B cell (primary cell): ENCODE measurements at regions not wholly inside any gene's neighbourhood (a gene's known extent, or its start where the extent isn't known, plus 50 kb on each side); places are given as distances from the start of the nearest gene placed in this dataset.
"Not testable (repeated sequence)": the region's sequence is repeated elsewhere in the genome, so short reads cannot be mapped to it uniquely, and the experiment has no call there.

Experiments used
- ATAC-seq: fragments of 200-7000 bp; cut with Tn5 transposase; one replicate; pipeline ENCODE4 v1.10.0; 2021; ENCODE audit warnings: low read depth, mild to moderate bottlenecking, moderate number of reproducible peaks, moderate library complexity
- CTCF ChIA-PET: fragments of 350-600 bp; sonication (Branson Sonifier 250); formaldehyde crosslinking; loops from one replicate; lab custom pipeline; 2021; ENCODE audit warnings: antibody characterized with exemption, inconsistent platforms; lab: Charles Lee
- POLR2A ChIA-PET: fragments of 350-600 bp; sonication (Branson Sonifier 250); formaldehyde crosslinking; loops from one replicate; lab custom pipeline; 2021; ENCODE audit warnings: antibody characterized with exemption; lab: Charles Lee
- DNase-seq: peaks from one replicate; pipeline ENCODE4 v3.0.0; 2013
- H2AFZ ChIP-seq: 2 replicates; pipeline ENCODE4 v1.6.1; 2012; ENCODE audit warnings: mild to moderate bottlenecking, low read depth, low read length; ENCODE audit not compliant: insufficient read depth, poor library complexity, severe bottlenecking
- H3K27ac ChIP-seq, 2 donors: 1 replicate in 1 of 2; 2 replicates in 1 of 2; pipeline ENCODE4 v1.5.1; 2012 to 2013; ENCODE audit warnings: low read length in 2 of 2, mild to moderate bottlenecking in 2 of 2, moderate library complexity in 1 of 2
- H3K27me3 ChIP-seq, 4 experiments: fragments of 200-600 bp in 1 of 4; sonication (generic) in 1 of 4; replicated peaks in 1 of 4; 1 replicate in 2 of 4; 2 replicates in 2 of 4; pipeline versions ENCODE4 v1.6.1 to v1.7.0; 2013 to 2016; ENCODE audit warnings: low read length in 3 of 4, mild to moderate bottlenecking in 2 of 4, mixed read lengths in 1 of 4, moderate library complexity in 1 of 4; ENCODE audit not compliant: insufficient read depth in 4 of 4, control insufficient read depth in 3 of 4; ENCODE audit errors: control extremely low read depth in 1 of 4
- H3K36me3 ChIP-seq, 2 experiments: replicated peaks in 1 of 2; 1 replicate in 1 of 2; 2 replicates in 1 of 2; pipeline versions ENCODE4 v1.6.1 to v1.7.1; 2013; ENCODE audit warnings: low read length in 1 of 2; ENCODE audit not compliant: insufficient read depth in 2 of 2, control insufficient read depth in 1 of 2; ENCODE audit errors: control extremely low read depth in 1 of 2, extremely low read depth in 1 of 2
- H3K4me1 ChIP-seq, 2 donors: fragments of 200-600 bp in 1 of 2; sonication (generic) in 1 of 2; 1 replicate in 1 of 2; 2 replicates in 1 of 2; pipeline versions ENCODE4 v1.5.1 to v1.6.1; 2013 to 2017; ENCODE audit warnings: low read length in 2 of 2; ENCODE audit not compliant: control insufficient read depth in 2 of 2, insufficient read depth in 2 of 2
- H3K4me2 ChIP-seq: replicated peaks from 2 replicates; pipeline ENCODE3; 2012; ENCODE audit warnings: mild to moderate bottlenecking, low read depth, low read length; ENCODE audit not compliant: poor library complexity, severe bottlenecking
- H3K4me3 ChIP-seq, 5 experiments: fragments of 200-600 bp in 1 of 5; sonication (generic) in 1 of 5; 1 replicate in 3 of 5; 2 replicates in 2 of 5; pipeline versions ENCODE4 v1.5.1 to v1.7.0; 2011 to 2016; ENCODE audit warnings: low read length in 4 of 5, mild to moderate bottlenecking in 4 of 5, low read depth in 2 of 5, control low read depth in 1 of 5, moderate library complexity in 1 of 5; ENCODE audit not compliant: insufficient read depth in 1 of 5; ENCODE audit errors: control extremely low read depth in 1 of 5, extremely low read depth in 1 of 5
- H3K79me2 ChIP-seq: fragments of 200-600 bp; sonication (generic); one replicate; pipeline ENCODE4 v1.6.0; 2016; ENCODE audit warnings: low read length; ENCODE audit not compliant: control insufficient read depth, insufficient read depth
- H3K9ac ChIP-seq: fragments of 200-600 bp; sonication (generic); 2 replicates; pipeline ENCODE4 v1.6.1; 2017; ENCODE audit warnings: mild to moderate bottlenecking, low read length, moderate library complexity
- H3K9me3 ChIP-seq, 3 donors: one replicate each; pipeline versions ENCODE4 v1.6.1 to v1.7.1; 2013; ENCODE audit warnings: low read length in 2 of 3; ENCODE audit not compliant: control insufficient read depth in 2 of 3, insufficient read depth in 1 of 3; ENCODE audit errors: control extremely low read depth in 1 of 3
- H4K20me1 ChIP-seq: 2 replicates; pipeline ENCODE4 v1.6.0; 2012; ENCODE audit warnings: mild to moderate bottlenecking, low read length; ENCODE audit not compliant: insufficient read depth, control insufficient read depth, poor library complexity, severe bottlenecking
- H3K27ac Mint-ChIP-seq: one replicate; pipeline ENCODE4 v1.8.0; 2021; ENCODE audit warnings: mixed read lengths
- H3K27me3 Mint-ChIP-seq: one replicate; pipeline ENCODE4 v1.8.0; 2021; ENCODE audit warnings: mixed read lengths
- H3K4me1 Mint-ChIP-seq: one replicate; pipeline ENCODE4 v1.8.0; 2021; ENCODE audit warnings: mixed read lengths
- H3K4me3 Mint-ChIP-seq: one replicate; pipeline ENCODE4 v1.8.0; 2021; ENCODE audit warnings: mixed read lengths
- H3K9me3 Mint-ChIP-seq: one replicate; pipeline ENCODE4 v1.8.0; 2022; ENCODE audit warnings: mixed read lengths; ENCODE audit not compliant: insufficient read depth
- EZH2 ChIP-seq: IDR thresholded peaks from 2 replicates; pipeline ENCODE4 v1.6.1; 2012; ENCODE audit warnings: borderline replicate concordance, low read depth, mild to moderate bottlenecking, moderate library complexity, low read length; ENCODE audit not compliant: insufficient read depth, poor library complexity, severe bottlenecking
- WGBS: methylation state at CpG from one replicate; pipeline ENCODE4 v1.1.5; 2013; ENCODE audit warnings: missing lambda C conversion rate; ENCODE audit not compliant: insufficient coverage; 5-methylcytosine and 5-hydroxymethylcytosine counted together
- intact Hi-C: fragments of 100-400 bp; cut with micrococcal nuclease; formaldehyde crosslinking; loops from one replicate; pipeline ENCODE4 v1.10.0; 2022
- TF ChIP-seq, protein P1 (sequence below): fragments of 200-600 bp; IDR thresholded peaks from one replicate; pipeline ENCODE4 v1.8.0; 2022; ENCODE audit warnings: antibody characterized with exemption, mild to moderate bottlenecking

- no peak overlapping the region for H3K27ac Mint-ChIP-seq
- no peaks in the 10 kb centered on the region for H3K4me1 ChIP-seq
- H3K9me3 Mint-ChIP-seq: no peaks in the 10 kb centered on the region
- ATAC-seq (no peak), DNase-seq (no peak)
- no peak overlapping the region for H3K27ac ChIP-seq
- no peaks in the 10 kb centered on the region for H3K36me3 ChIP-seq
- H3K27me3 Mint-ChIP-seq: peaks cover 53% of the 10 kb centered on the region
- H3K4me2 ChIP-seq: no peak overlapping the region
- CTCF ChIA-PET: no interaction called here
- H4K20me1 ChIP-seq: no peaks in the 10 kb centered on the region
- peaks cover 2% of the 10 kb centered on the region for H3K4me1 Mint-ChIP-seq
- no peak overlapping the region for H3K4me3 Mint-ChIP-seq
- no peak overlapping the region for H3K9ac ChIP-seq
- H2AFZ ChIP-seq: no peak overlapping the region
- WGBS: 80% methylated on average over 1 of the region's 1 CpG
- peaks cover 0 to 2% (median 0%) of the 10 kb centered on the region in 3 donors for H3K9me3 ChIP-seq
- H3K4me3 ChIP-seq: no peak overlapping the region
- H3K27me3 ChIP-seq: peaks cover 0 to 8% (median 0%) of the 10 kb centered on the region in 4 experiments
- no peaks in the 10 kb centered on the region for H3K79me2 ChIP-seq
- intact Hi-C loops: no loop called here
- no peak for TF ChIP-seq EZH2
- TF ChIP-seq, protein P1, sequence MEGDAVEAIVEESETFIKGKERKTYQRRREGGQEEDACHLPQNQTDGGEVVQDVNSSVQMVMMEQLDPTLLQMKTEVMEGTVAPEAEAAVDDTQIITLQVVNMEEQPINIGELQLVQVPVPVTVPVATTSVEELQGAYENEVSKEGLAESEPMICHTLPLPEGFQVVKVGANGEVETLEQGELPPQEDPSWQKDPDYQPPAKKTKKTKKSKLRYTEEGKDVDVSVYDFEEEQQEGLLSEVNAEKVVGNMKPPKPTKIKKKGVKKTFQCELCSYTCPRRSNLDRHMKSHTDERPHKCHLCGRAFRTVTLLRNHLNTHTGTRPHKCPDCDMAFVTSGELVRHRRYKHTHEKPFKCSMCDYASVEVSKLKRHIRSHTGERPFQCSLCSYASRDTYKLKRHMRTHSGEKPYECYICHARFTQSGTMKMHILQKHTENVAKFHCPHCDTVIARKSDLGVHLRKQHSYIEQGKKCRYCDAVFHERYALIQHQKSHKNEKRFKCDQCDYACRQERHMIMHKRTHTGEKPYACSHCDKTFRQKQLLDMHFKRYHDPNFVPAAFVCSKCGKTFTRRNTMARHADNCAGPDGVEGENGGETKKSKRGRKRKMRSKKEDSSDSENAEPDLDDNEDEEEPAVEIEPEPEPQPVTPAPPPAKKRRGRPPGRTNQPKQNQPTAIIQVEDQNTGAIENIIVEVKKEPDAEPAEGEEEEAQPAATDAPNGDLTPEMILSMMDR: no peak
- POLR2A ChIA-PET: no interaction called here
Observed at GRCh38 chr1:113207457-113207856, 134.5 kb downstream of the LRIG2 start.

DNA sequence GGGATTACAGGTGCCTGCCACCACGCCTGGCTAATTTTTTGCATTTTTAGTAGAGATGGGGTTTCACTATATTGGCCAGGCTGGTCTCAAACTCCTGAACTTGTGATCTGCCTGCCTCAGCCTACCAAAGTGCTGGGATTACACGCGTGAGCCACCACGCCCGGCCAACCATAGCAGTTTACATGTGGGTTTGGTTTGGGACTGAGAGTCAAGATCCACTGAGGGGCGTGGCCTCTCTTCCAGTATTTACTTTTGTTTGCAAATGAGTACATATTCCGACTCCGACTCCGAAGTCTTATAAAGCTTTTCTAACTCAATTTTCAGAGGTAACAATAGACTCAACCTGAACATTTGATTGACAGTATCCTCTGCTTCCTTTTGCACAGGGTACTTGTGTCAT is 135.4 kb downstream of the LRIG2 start:
- H3K4me3 ChIP-seq, intact Hi-C loops, H3K4me2 ChIP-seq, H4K20me1 ChIP-seq, POLR2A ChIA-PET, CTCF ChIA-PET, ATAC-seq, H3K4me1 Mint-ChIP-seq, H3K9ac ChIP-seq, H3K4me3 Mint-ChIP-seq, H3K4me1 ChIP-seq, H2AFZ ChIP-seq, H3K79me2 ChIP-seq, H3K36me3 ChIP-seq, H3K9me3 ChIP-seq, DNase-seq, H3K27ac Mint-ChIP-seq, H3K27ac ChIP-seq, H3K27me3 ChIP-seq, H3K9me3 Mint-ChIP-seq: not testable (repeated sequence)
- WGBS: 97% methylated on average over 9 of the region's 9 CpGs
- H3K27me3 Mint-ChIP-seq: peaks cover 53% of the 10 kb centered on the region
